ENCODE measurements at regions not wholly inside any gene's neighbourhood (a gene's known extent, or its start where the extent isn't known, plus 50 kb on each side); places are given as distances from the start of the nearest gene placed in this dataset.

- intact Hi-C loops (cut with micrococcal nuclease): no loop called here
- no peak overlapping the region for H2AFZ ChIP-seq (ENCODE audit: low read depth, low read length)
- H3K4me2 ChIP-seq (ENCODE audit: insufficient read depth, low read length): no peak overlapping the region
- no peak overlapping the region for H3K9ac ChIP-seq (replicated peaks; ENCODE audit: extremely low read depth, insufficient read depth, low read length)
- H3K27me3 ChIP-seq (ENCODE audit: control insufficient read depth in 2 of 2, insufficient read depth in 2 of 2, low read length in 2 of 2): no peaks in the 10 kb centered on the region
- ChIA-PET POLR2A (no interaction called here), CTCF (no interaction called here)
- dilution Hi-C loops (cut with MboI; ENCODE audit: extremely low pct_ligation_motif_present, low sequenced_read_pairs): no loop called here
- no peaks in the 10 kb centered on the region for H3K4me1 ChIP-seq (ENCODE audit: control insufficient read depth, extremely low read depth, insufficient read depth, low read length)
- H3K9me1 ChIP-seq (replicated peaks; ENCODE audit: control insufficient read depth, extremely low read depth, insufficient read depth, low read length): no peaks in the 10 kb centered on the region
- no peaks in the 10 kb centered on the region for H3K36me3 ChIP-seq (ENCODE audit: control insufficient read depth in 2 of 2, extremely low read depth in 1 of 2, insufficient read depth in 2 of 2, low read length in 2 of 2)
- TF ChIP-seq GATA2 (IDR thresholded peaks at IDR 0.05; ENCODE audit: insufficient read depth, insufficient read length, low read depth, low read length) (no peak), MYC (IDR thresholded peaks at IDR 0.05; ENCODE audit: low read depth, low read length) (no peak), CTCF (IDR thresholded peaks at IDR 0.05; ENCODE audit: extremely low read depth in 1 of 2, insufficient read depth in 1 of 2, low read depth in 1 of 2, low read length in 2 of 2) (no peak), EZH2 (IDR thresholded peaks at IDR 0.05; ENCODE audit: borderline replicate concordance, low read depth, low read length, severe bottlenecking) (no peak), JUN (IDR thresholded peaks at IDR 0.05; ENCODE audit: borderline replicate concordance, insufficient read depth, insufficient read length, low read depth) (no peak), POLR2A (IDR thresholded peaks at IDR 0.05; ENCODE audit: low read depth, low read length) (no peak), FOS (IDR thresholded peaks at IDR 0.05; ENCODE audit: borderline replicate concordance, insufficient read depth, low read length) (no peak), POLR2AphosphoS5 (IDR thresholded peaks at IDR 0.05; ENCODE audit: insufficient read depth, low read depth, low read length) (no peak)
- TF ChIP-seq, protein P1, sequence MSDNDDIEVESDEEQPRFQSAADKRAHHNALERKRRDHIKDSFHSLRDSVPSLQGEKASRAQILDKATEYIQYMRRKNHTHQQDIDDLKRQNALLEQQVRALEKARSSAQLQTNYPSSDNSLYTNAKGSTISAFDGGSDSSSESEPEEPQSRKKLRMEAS (IDR thresholded peaks at IDR 0.05; ENCODE audit: insufficient read depth, insufficient read length): no peak
- no peaks in the 10 kb centered on the region for H3K79me2 ChIP-seq (ENCODE audit: control insufficient read depth, insufficient read depth, low read length)
- no peaks in the 10 kb centered on the region for H3K9me3 ChIP-seq (replicated peaks; ENCODE audit: control insufficient read depth, insufficient read depth, low read length)
- FAIRE-seq (no peak), DNase-seq (ENCODE audit: low read depth, low spot score) (no peak)
- H3K4me3 ChIP-seq (replicated peaks in 1 of 3; ENCODE audit: insufficient read depth in 1 of 3, low read depth in 1 of 3, low read length in 3 of 3): no peak overlapping the region
- BruUV-seq (replicated peaks): no TSS peak
- no peak overlapping the region for H3K27ac ChIP-seq (ENCODE audit: insufficient read depth, low read depth, low read length)
- H4K20me1 ChIP-seq (replicated peaks; ENCODE audit: control insufficient read depth, extremely low read depth, insufficient read depth, low read length): no peaks in the 10 kb centered on the region
Observed at GRCh38 chr10:123462246-123462645, 203.9 kb upstream of the GPR26 start.
